NCI-H510A treated with DMSO at 0.1 percent for 48 hours (cell line): ENCODE measurements at regions not wholly inside any gene's neighbourhood (a gene's known extent, or its start where the extent isn't known, plus 50 kb on each side); places are given as distances from the start of the nearest gene placed in this dataset.
"Not testable (repeated sequence)": the region's sequence is repeated elsewhere in the genome, so short reads cannot be mapped to it uniquely, and the experiment has no call there.

ENCODE experiments used
- DNase-seq: peaks from one replicate; lab custom pipeline; 2025; lab: John Stamatoyannopoulos, UW

GRCh38 chr4:123218981-123219380 is 177.6 kb upstream of the SPRY1 start:
- DNase-seq = no peak

- DNase-seq = no peak
These were observed 167.3 kb upstream of the SPRY1 start for GRCh38 chr4:123229286-123229685.

- no peak for DNase-seq
These were observed 166.5 kb upstream of the SPRY1 start for GRCh38 chr4:123230061-123230460.

GRCh38 chr4:123232439-123232838 is 164.2 kb upstream of the SPRY1 start:
- DNase-seq = no peak

- DNase-seq = no peak
These were observed 163.3 kb upstream of the SPRY1 start for GRCh38 chr4:123233136-123233768.

GRCh38 chr4:123234955-123235354 is 161.6 kb upstream of the SPRY1 start:
- DNase-seq = no peak

- no peak for DNase-seq
These were observed 161.2 kb upstream of the SPRY1 start for GRCh38 chr4:123235431-123235830.

DNA sequence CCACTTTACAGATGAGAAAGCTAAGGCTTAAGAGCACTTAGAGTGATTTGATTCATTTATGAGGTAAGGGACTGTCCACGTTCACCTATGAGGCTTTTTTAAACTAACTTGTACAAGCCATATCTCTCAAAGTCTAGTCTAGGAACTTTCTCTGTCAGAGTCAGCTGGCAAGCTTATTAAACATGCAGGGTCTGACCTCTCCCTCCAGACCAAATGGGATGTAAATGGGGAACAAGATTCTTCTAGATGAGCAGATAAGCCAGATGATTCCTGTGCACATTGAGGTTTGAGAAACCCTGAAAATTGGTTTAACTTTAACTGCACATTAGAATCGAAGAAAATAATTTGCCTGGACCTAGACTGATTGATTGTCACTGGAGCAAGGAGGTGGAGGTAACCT is 160.0 kb upstream of the SPRY1 start:
- DNase-seq = no peak

DNA sequence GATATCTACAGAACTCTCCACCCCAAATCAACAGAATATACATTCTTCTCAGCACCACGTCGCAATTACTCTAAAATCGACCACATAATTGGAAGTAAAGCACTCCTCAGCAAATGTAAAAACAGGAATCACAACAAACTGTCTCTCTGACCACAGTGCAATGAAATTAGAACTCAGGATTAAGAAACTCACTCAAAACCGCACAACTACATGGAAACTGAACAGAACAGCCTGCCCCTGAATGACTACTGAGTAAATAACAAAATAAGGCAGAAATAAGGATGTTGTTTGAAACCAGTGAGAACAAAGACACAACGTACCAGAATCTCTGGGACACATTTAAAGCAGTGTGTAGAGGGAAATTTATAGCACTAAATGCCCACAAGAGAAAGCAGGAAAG is 156.3 kb upstream of the SPRY1 start:
- not testable (repeated sequence) for DNase-seq

GRCh38 chr4:123243220-123243619 is 153.4 kb upstream of the SPRY1 start:
- DNase-seq = not testable (repeated sequence)

DNA sequence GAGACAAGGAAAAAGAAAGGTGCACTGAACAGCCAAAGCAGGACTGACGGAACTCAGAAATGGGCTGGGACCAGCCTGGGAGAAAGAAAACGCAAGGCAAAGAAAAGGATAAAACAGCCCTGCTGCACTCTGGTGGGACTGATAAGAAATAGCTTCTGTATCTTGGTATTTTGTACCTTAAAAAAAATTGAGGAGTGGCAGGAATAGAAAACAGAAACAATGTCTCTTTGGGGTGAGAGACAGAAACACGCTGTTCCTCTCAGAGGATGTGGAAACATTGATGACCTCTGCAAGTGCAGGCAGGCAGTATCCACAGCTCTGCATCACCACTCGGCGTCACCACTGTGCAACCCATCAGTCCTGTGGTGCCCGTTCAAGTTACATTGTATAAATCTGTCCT is 152.5 kb upstream of the SPRY1 start:
- DNase-seq = no peak

DNA sequence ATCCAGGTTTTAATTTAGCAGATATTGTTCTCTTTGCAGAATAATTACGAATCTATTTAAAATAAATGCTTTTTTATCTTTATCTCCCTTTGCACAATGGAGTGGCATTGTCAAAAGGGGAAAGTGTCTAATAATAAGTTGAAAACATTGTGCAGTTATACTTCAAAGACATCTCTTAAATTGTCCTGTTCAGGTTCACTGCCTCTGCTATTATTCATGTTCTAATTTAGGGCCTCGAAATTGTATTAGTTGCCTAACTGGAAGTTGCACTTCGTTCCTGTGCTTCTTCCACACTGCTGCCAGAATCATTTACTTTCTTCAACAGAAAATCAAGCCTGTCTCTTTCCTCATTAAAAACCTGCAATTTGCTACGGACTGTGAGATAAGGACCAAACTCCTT is 150.5 kb upstream of the SPRY1 start:
- DNase-seq = no peak

DNA sequence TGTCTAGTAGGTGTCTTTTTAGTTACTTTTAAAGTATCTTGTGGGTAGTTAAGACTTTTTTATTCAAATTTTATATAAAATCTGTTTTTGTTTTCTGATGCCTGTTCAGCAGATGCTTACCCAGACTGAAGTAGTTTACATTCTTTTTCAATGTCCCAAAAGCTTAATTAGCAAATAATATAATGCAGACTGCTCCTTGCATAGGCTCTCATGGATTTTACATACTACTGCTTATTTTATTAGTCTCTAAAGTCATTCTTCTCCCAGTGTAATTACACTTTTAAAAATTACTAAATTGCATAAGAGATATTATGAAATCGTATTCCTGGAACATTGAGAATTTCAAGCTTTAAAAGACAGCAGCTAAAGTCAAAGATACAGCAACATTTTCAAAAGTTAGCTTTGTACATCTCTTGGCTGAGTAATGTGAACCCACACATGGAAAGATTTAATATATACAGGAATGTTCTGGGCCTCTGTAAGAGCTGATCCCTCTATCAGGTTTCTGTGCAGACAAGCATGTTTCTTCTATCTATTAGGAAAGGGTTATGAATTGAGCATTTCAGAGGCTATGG is 148.4 kb upstream of the SPRY1 start:
- no peak for DNase-seq

- no peak for DNase-seq
These were observed 146.8 kb upstream of the SPRY1 start for GRCh38 chr4:123249821-123250220.

- no peak for DNase-seq
These were observed 145.8 kb upstream of the SPRY1 start for GRCh38 chr4:123250843-123251242.

- DNase-seq = no peak
These were observed 140.6 kb upstream of the SPRY1 start for GRCh38 chr4:123255971-123256370.

- DNase-seq = no peak
These were observed 139.7 kb upstream of the SPRY1 start for GRCh38 chr4:123256901-123257300.

DNA sequence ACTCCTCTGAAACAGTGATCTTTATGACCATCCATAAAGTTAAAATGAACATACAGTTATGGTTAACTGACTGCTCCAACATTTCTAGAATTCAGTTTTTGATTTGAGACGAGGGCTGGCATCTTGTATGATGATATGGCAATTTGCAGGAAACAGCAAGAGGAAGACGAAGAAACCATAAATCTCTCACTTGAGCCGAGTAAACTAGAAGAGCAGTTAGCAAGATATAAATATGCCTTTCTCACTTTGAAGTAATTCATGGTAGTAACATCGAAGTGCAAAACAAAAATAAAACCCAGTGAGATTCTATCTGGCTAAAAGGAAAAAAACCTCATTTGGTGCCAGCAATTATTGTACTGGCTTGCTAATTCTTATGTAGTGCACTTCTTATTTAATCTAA is 139.0 kb upstream of the SPRY1 start:
- no peak for DNase-seq

DNA sequence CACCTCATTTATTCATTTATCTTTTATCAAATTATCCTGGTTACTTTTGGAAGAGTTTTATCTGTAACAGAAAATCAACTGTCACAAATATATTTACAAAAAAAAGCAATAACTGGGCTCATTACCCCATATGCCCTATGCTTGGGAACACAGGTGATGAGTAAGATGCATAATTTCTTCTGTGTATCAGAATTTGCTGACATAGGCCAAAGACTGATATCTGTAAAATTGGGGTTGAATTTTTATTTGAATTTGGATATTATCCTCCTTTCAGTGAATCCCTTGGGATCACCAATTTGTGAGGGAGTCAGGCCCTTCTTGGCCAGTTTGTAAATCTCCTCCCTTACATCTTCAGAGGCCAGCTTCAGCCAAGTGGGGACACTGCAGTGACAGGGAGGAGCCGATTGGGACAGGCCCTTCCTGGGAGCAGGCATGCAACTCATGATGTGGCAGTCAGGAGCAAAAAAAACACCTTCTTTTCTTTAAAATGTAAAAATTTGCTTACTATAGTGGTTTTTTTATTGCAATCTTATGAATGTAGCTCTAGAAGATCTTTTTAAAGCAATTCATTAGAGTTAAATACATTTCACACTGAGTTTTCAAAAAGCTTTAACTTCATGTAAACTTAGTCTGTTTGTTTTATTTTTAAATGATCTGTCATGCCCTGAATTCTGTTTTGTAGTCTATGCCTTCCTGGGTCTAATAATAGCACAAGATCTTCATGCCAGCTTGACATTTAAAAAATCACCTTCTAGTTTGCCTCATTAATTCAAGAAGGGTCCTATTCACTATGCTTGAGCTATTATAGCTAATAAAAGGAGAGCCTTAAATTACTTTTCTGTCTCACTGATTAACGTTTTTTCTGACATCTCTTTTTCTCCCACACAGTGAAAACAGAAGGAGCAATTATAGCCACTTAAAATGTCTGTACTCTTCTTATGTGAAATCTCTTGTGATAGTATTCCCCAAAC is 136.6 kb upstream of the SPRY1 start:
- DNase-seq = no peak

DNA sequence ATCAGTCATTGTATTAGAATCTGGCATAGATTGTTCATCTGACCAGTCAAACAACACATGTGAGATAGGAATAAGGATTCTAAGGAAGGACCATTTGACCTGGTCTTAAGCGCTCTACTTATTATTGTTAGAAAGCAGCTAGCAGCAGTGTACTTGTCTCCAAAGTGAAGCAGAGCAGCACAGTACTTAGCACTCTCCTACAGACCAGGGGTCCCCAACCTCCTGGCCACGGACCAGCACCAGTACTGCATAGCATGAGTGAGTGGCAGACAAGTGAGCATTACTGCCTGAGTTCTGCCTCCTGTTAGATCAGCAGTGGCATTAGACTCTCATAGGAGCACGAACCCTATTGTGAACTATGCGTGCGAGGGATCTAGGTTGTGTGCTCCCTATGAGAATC is 135.9 kb upstream of the SPRY1 start:
- no peak for DNase-seq

DNA sequence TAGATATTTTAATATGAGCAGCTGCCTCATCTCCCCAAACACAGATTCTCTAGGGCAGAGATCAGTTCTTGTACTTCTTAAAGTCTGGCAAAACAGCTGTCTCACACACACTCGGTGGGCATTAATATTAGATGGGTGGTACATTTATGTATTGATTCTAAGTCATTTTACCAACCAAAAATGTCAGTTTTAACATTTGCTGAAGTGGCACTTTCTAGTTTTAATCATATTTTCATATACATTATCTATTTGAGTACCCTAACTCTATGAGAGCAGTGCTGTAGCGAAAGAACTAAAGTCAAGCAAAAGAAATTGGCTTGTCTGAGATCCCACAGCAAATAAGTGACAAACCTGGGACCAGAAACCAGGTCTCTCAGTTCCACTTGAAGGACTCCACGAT is 134.5 kb upstream of the SPRY1 start:
- no peak for DNase-seq

- DNase-seq = no peak
These were observed 131.2 kb upstream of the SPRY1 start for GRCh38 chr4:123265443-123265842.

- no peak for DNase-seq
These were observed 130.4 kb upstream of the SPRY1 start for GRCh38 chr4:123266221-123266620.
